ENCODE measurements at regions not wholly inside any gene's neighbourhood (a gene's known extent, or its start where the extent isn't known, plus 50 kb on each side); places are given as distances from the start of the nearest gene placed in this dataset.

- TF ChIP-seq EZH2 (IDR thresholded peaks at IDR 0.05; ENCODE audit: low read depth) (no peak), CTCF (conservative IDR thresholded peaks at IDR 0.05) (no peak)
These were observed 301.1 kb downstream of the IRS2 start for GRCh38 chr13:109485136-109485794.
